HG03469 (cell line): ENCODE measurements at regions not wholly inside any gene's neighbourhood (a gene's known extent, or its start where the extent isn't known, plus 50 kb on each side); places are given as distances from the start of the nearest gene placed in this dataset.

Source experiments
- ATAC-seq: cut with Tn5 transposase; IDR thresholded peaks from one replicate; pipeline ENCODE4 v1.9.1; 2021; ENCODE audit warnings: mild to moderate bottlenecking, moderate library complexity, moderate number of reproducible peaks; ENCODE audit not compliant: unreplicated experiment

- ATAC-seq, result no peak
These were observed 489.8 kb downstream of the NPIPA7 start for GRCh38 chr16:16868727-16869126.

GRCh38 chr16:16869746-16870145, 490.8 kb downstream of the NPIPA7 start:
- ATAC-seq, result no peak

GRCh38 chr16:16871196-16871595, 492.3 kb downstream of the NPIPA7 start:
- no peak for ATAC-seq

- no peak for ATAC-seq
These were observed 498.1 kb downstream of the NPIPA7 start for GRCh38 chr16:16877061-16877460.

- no peak for ATAC-seq
These were observed 500.8 kb downstream of the NPIPA7 start for GRCh38 chr16:16879567-16880251.

GRCh38 chr16:16881814-16882213, 502.9 kb downstream of the NPIPA7 start:
- ATAC-seq, result no peak

- ATAC-seq, result no peak
These were observed 503.8 kb downstream of the NPIPA7 start for GRCh38 chr16:16882766-16883165.

- no peak for ATAC-seq
These were observed 505.5 kb downstream of the NPIPA7 start for GRCh38 chr16:16884451-16884850.

- no peak for ATAC-seq
These were observed 508.3 kb downstream of the NPIPA7 start for GRCh38 chr16:16887193-16887592.

GRCh38 chr16:16890964-16891363, 512.0 kb downstream of the NPIPA7 start:
- no peak for ATAC-seq

- ATAC-seq, result no peak
These were observed 525.7 kb downstream of the NPIPA7 start for GRCh38 chr16:16904601-16905000.

- ATAC-seq, result no peak
These were observed 526.9 kb downstream of the NPIPA7 start for GRCh38 chr16:16905850-16906249.

GRCh38 chr16:16907089-16907488, 528.1 kb downstream of the NPIPA7 start:
- ATAC-seq, result no peak

GRCh38 chr16:16908077-16908476, 529.1 kb downstream of the NPIPA7 start:
- no peak for ATAC-seq

GRCh38 chr16:16909126-16909525, 530.2 kb downstream of the NPIPA7 start:
- no peak for ATAC-seq

GRCh38 chr16:16910666-16911065, 531.7 kb downstream of the NPIPA7 start:
- no peak for ATAC-seq

- ATAC-seq, result no peak
These were observed 536.8 kb downstream of the NPIPA7 start for GRCh38 chr16:16915771-16916170.

- no peak for ATAC-seq
These were observed 538.3 kb downstream of the NPIPA7 start for GRCh38 chr16:16917191-16917785.

- ATAC-seq, result no peak
These were observed 544.5 kb downstream of the NPIPA7 start for GRCh38 chr16:16923479-16923878.

GRCh38 chr16:16924613-16925012, 545.7 kb downstream of the NPIPA7 start:
- ATAC-seq, result no peak

- no peak for ATAC-seq
These were observed 545.3 kb downstream of the XYLT1 start for GRCh38 chr16:16925432-16925831.

GRCh38 chr16:16928532-16929109, 542.1 kb downstream of the XYLT1 start:
- ATAC-seq, result no peak
